NT2/D1 (cell line): ENCODE measurements at regions not wholly inside any gene's neighbourhood (a gene's known extent, or its start where the extent isn't known, plus 50 kb on each side); places are given as distances from the start of the nearest gene placed in this dataset.
"Not testable (repeated sequence)": the region's sequence is repeated elsewhere in the genome, so short reads cannot be mapped to it uniquely, and the experiment has no call there.

Source experiments
- SUZ12 ChIP-seq: IDR thresholded peaks from 2 replicates; pipeline ENCODE4 v1.6.1; 2011; ENCODE audit not compliant: insufficient read length, insufficient read depth; ENCODE audit errors: extremely low read depth
- YY1 ChIP-seq: IDR thresholded peaks from 2 replicates; pipeline ENCODE4 v1.6.1; 2011; ENCODE audit not compliant: insufficient read length, insufficient read depth

GRCh38 chr3:80727561-80727960 lies 959.8 kb upstream of the ROBO1 start:
- not testable (repeated sequence) for TF ChIP-seq SUZ12, YY1
